HepG2 (cell line): ENCODE measurements at regions not wholly inside any gene's neighbourhood (a gene's known extent, or its start where the extent isn't known, plus 50 kb on each side); places are given as distances from the start of the nearest gene placed in this dataset.

Experiments
- ATAC-seq: fragments of 200-7000 bp; cut with Tn5 transposase; 3 replicates; pipeline ENCODE4 v1.9.1; 2020; ENCODE audit warnings: mild to moderate bottlenecking, moderate library complexity
- BruUV-seq: library from RNA; stranded (reverse); fragments of 400-500 nt; replicated peaks from 2 replicates; lab custom pipeline; 2021; lab: Mats Ljungman, UMichigan
- CTCF ChIA-PET: fragments of 300-600 bp; formaldehyde crosslinking; extraction: SDS; loops from one replicate; lab custom pipeline; 2021; ENCODE audit warnings: low total read pairs, inconsistent platforms, low intra/inter-chr PET ratio; lab: Yijun Ruan, JAX
- POLR2A ChIA-PET: fragments of 350-600 bp; sonication (Branson Sonifier 250); formaldehyde crosslinking; loops from one replicate; lab custom pipeline; 2020; ENCODE audit warnings: antibody characterized with exemption, inconsistent platforms; lab: Yijun Ruan, JAX
- DNase-seq: peaks from one replicate; pipeline ENCODE4 v3.0.0-alpha.2; 2015; ENCODE audit warnings: low spot score
- FAIRE-seq: peaks from 3 replicates; lab custom pipeline; 2011; peaks lifted over from hg19 to GRCh38; lab: Jason Lieb, UNC
- H2AFZ ChIP-seq: one replicate; pipeline ENCODE4 v1.6.1; 2011; ENCODE audit warnings: low read length, inconsistent platforms
- H3K27ac ChIP-seq: fragments of 300-600 bp; 3 replicates; pipeline ENCODE4 v1.8.0; 2011; ENCODE audit warnings: mixed run types, mild to moderate bottlenecking, mixed read lengths, low read length, inconsistent platforms; ENCODE audit not compliant: insufficient read depth; ENCODE audit errors: extremely low read length
- H3K27me3 ChIP-seq, 2 experiments: fragments of 200-600 bp in 1 of 2; 2 replicates in 1 of 2; 3 replicates in 1 of 2; pipeline versions ENCODE4 v1.6.0 to v1.8.0; 2011; ENCODE audit warnings: low read length in 2 of 2, mild to moderate bottlenecking in 2 of 2, moderate library complexity in 2 of 2, inconsistent platforms in 1 of 2; ENCODE audit not compliant: insufficient read depth in 2 of 2, control insufficient read depth in 1 of 2
- H3K36me3 ChIP-seq, 2 experiments: fragments of 200-600 bp in 1 of 2; replicated peaks in 1 of 2; 2 replicates in 1 of 2; 3 replicates in 1 of 2; pipeline versions ENCODE4 v1.5.1 to v1.8.0; 2011; ENCODE audit warnings: low read length in 2 of 2, inconsistent platforms in 1 of 2; ENCODE audit not compliant: insufficient read depth in 2 of 2, control insufficient read depth in 1 of 2
- H3K4me1 ChIP-seq: 2 replicates; pipeline ENCODE4 v1.5.1; 2012; ENCODE audit warnings: low read length, inconsistent platforms; ENCODE audit not compliant: insufficient read depth
- H3K4me2 ChIP-seq: 2 replicates; pipeline ENCODE4 v1.6.0; 2011; ENCODE audit warnings: low read depth, low read length, inconsistent platforms
- H3K4me3 ChIP-seq, 3 experiments: fragments of 200-600 bp in 1 of 3; sonication (generic), shearing (Covaris generic) in 1 of 3; replicated peaks in 1 of 3; 2 replicates each; pipeline ENCODE4 v1.5.1; 2011 to 2016; ENCODE audit warnings: low read length in 3 of 3, inconsistent platforms in 2 of 3, low read depth in 2 of 3, mild to moderate bottlenecking in 2 of 3, control low read depth in 1 of 3, mixed read lengths in 1 of 3; ENCODE audit not compliant: insufficient read depth in 1 of 3
- H3K79me2 ChIP-seq: one replicate; pipeline ENCODE4 v1.6.1; 2011; ENCODE audit warnings: low read length, inconsistent platforms; ENCODE audit not compliant: insufficient read depth
- H3K9ac ChIP-seq: 2 replicates; pipeline ENCODE4 v1.6.0; 2011; ENCODE audit warnings: mild to moderate bottlenecking, low read depth, low read length, inconsistent platforms; ENCODE audit not compliant: insufficient read depth
- H3K9me3 ChIP-seq: 2 replicates; pipeline ENCODE4 v1.5.1; 2012; ENCODE audit warnings: mild to moderate bottlenecking, low read length
- H4K20me1 ChIP-seq: 2 replicates; pipeline ENCODE4 v1.6.0; 2011; ENCODE audit warnings: inconsistent platforms, mild to moderate bottlenecking, low read length, moderate library complexity; ENCODE audit not compliant: insufficient read depth
- AKAP8 ChIP-seq: sonication (generic); formaldehyde crosslinking; IDR thresholded peaks from 2 replicates; pipeline ENCODE4 v1.5.1; 2020; ENCODE audit warnings: mild to moderate bottlenecking, missing genetic modification reagents
- ARNTL ChIP-seq: sonication (generic); formaldehyde crosslinking; IDR thresholded peaks from 2 replicates; pipeline ENCODE4 v1.4.0; 2020; ENCODE audit warnings: mild to moderate bottlenecking, missing genetic modification reagents
- MLLT10 ChIP-seq: sonication (generic); formaldehyde crosslinking; IDR thresholded peaks from 2 replicates; pipeline ENCODE4 v1.4.0; 2020; ENCODE audit warnings: missing genetic modification reagents
- MLXIP ChIP-seq: sonication (generic); formaldehyde crosslinking; IDR thresholded peaks from 2 replicates; pipeline ENCODE4 v1.9.0; 2021; ENCODE audit warnings: missing genetic modification reagents, borderline replicate concordance
- SUZ12 ChIP-seq: fragments of 150-350 bp; IDR thresholded peaks from 2 replicates; pipeline ENCODE4 v1.6.1; 2014; ENCODE audit warnings: low read depth, low read length
- ZFYVE20 ChIP-seq: sonication (generic); formaldehyde crosslinking; IDR thresholded peaks from 2 replicates; pipeline ENCODE4 v1.8.0; 2023; ENCODE audit warnings: low read depth, mild to moderate bottlenecking, moderate library complexity, missing genetic modification reagents, borderline replicate concordance
- ZNF333 ChIP-seq: sonication (generic); formaldehyde crosslinking; IDR thresholded peaks from 2 replicates; pipeline ENCODE4 v1.4.0; 2020; ENCODE audit warnings: mild to moderate bottlenecking, missing genetic modification reagents, borderline replicate concordance
- ZNF782 ChIP-seq: sonication (generic); formaldehyde crosslinking; IDR thresholded peaks from 2 replicates; pipeline ENCODE4 v1.4.0; 2020; ENCODE audit warnings: missing genetic modification reagents, mild to moderate bottlenecking, borderline replicate concordance
- WGBS: methylation state at CpG from one replicate; pipeline ENCODE4 v1.1.6; 2017; ENCODE audit warnings: low lambda C conversion rate; 5-methylcytosine and 5-hydroxymethylcytosine counted together
- in situ Hi-C: cut with HindIII; loops from 2 replicates; pipeline ENCODE4 v1.10.0; 2017; ENCODE audit warnings: low pct_unique_long_range_greater_than_20kb; ENCODE audit not compliant: extremely low pct_ligation_motif_present
- intact Hi-C: fragments of 100-400 bp; cut with micrococcal nuclease; formaldehyde crosslinking; loops from one replicate; pipeline ENCODE4 v1.10.0; 2022; ENCODE audit not compliant: unreplicated experiment
- TF ChIP-seq, protein P1 (sequence below): sonication (generic); formaldehyde crosslinking; IDR thresholded peaks from 2 replicates; pipeline ENCODE4 v1.5.1; 2020; ENCODE audit warnings: mild to moderate bottlenecking, missing genetic modification reagents, moderate library complexity
- TF ChIP-seq, protein P2 (sequence below): sonication (generic); formaldehyde crosslinking; IDR thresholded peaks from 2 replicates; pipeline ENCODE4 v1.5.0; 2020; ENCODE audit warnings: mild to moderate bottlenecking, missing genetic modification reagents
- TF ChIP-seq, protein P3 (sequence below): sonication (generic); formaldehyde crosslinking; conservative IDR thresholded peaks from 2 replicates; pipeline ENCODE4 v1.4.0; 2020; ENCODE audit warnings: missing genetic modification reagents

- Histone ChIP-seq H4K20me1 (no peaks in the 10 kb centered on the region), H2AFZ (no peak overlapping the region), H3K27me3 (no peaks in the 10 kb centered on the region), H3K4me1 (peaks cover 89% of the 10 kb centered on the region), H3K9me3 (no peaks in the 10 kb centered on the region), H3K36me3 (no peaks in the 10 kb centered on the region), H3K4me3 (no peak overlapping the region), H3K9ac (no peak overlapping the region), H3K79me2 (no peaks in the 10 kb centered on the region), H3K27ac (no peak overlapping the region), H3K4me2 (no peak overlapping the region)
- FAIRE-seq (no peak), ATAC-seq (no peak), DNase-seq (no peak)
- intact Hi-C loops (loop anchor here (5.0 to 10.0 kb wide), 4 partner anchors 52 to 340 kb away; partner anchors contain the start of gene NUDT4), in situ Hi-C loops (loop anchor here (5.0 to 25.0 kb wide), 2 partner anchors 98 to 262 kb away; partner anchors contain the start of gene NUDT4)
- POLR2A ChIA-PET: no interaction called here
- 100% methylated on average over 1 of the region's 1 CpG for WGBS
- CTCF ChIA-PET: no interaction called here
- no TSS peak for BruUV-seq
- TF ChIP-seq SUZ12 (no peak), MLLT10 (CRISPR knock-in tag) (no peak), ZNF333 (no peak), ARNTL (CRISPR knock-in tag) (no peak), ZFYVE20 (CRISPR knock-in tag) (no peak), ZNF782 (CRISPR knock-in tag) (no peak), MLXIP (no peak), AKAP8 (CRISPR knock-in tag) (no peak)
- TF ChIP-seq, protein P1, sequence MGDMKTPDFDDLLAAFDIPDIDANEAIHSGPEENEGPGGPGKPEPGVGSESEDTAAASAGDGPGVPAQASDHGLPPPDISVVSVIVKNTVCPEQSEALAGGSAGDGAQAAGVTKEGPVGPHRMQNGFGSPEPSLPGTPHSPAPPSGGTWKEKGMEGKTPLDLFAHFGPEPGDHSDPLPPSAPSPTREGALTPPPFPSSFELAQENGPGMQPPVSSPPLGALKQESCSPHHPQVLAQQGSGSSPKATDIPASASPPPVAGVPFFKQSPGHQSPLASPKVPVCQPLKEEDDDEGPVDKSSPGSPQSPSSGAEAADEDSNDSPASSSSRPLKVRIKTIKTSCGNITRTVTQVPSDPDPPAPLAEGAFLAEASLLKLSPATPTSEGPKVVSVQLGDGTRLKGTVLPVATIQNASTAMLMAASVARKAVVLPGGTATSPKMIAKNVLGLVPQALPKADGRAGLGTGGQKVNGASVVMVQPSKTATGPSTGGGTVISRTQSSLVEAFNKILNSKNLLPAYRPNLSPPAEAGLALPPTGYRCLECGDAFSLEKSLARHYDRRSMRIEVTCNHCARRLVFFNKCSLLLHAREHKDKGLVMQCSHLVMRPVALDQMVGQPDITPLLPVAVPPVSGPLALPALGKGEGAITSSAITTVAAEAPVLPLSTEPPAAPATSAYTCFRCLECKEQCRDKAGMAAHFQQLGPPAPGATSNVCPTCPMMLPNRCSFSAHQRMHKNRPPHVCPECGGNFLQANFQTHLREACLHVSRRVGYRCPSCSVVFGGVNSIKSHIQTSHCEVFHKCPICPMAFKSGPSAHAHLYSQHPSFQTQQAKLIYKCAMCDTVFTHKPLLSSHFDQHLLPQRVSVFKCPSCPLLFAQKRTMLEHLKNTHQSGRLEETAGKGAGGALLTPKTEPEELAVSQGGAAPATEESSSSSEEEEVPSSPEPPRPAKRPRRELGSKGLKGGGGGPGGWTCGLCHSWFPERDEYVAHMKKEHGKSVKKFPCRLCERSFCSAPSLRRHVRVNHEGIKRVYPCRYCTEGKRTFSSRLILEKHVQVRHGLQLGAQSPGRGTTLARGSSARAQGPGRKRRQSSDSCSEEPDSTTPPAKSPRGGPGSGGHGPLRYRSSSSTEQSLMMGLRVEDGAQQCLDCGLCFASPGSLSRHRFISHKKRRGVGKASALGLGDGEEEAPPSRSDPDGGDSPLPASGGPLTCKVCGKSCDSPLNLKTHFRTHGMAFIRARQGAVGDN (CRISPR knock-in tag): no peak
- TF ChIP-seq, protein P2, sequence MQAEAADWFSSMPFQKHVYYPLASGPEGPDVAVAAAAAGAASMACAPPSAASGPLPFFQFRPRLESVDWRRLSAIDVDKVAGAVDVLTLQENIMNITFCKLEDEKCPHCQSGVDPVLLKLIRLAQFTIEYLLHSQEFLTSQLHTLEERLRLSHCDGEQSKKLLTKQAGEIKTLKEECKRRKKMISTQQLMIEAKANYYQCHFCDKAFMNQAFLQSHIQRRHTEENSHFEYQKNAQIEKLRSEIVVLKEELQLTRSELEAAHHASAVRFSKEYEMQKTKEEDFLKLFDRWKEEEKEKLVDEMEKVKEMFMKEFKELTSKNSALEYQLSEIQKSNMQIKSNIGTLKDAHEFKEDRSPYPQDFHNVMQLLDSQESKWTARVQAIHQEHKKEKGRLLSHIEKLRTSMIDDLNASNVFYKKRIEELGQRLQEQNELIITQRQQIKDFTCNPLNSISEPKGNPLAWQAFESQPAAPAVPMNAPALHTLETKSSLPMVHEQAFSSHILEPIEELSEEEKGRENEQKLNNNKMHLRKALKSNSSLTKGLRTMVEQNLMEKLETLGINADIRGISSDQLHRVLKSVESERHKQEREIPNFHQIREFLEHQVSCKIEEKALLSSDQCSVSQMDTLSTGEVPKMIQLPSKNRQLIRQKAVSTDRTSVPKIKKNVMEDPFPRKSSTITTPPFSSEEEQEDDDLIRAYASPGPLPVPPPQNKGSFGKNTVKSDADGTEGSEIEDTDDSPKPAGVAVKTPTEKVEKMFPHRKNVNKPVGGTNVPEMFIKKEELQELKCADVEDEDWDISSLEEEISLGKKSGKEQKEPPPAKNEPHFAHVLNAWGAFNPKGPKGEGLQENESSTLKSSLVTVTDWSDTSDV (CRISPR knock-in tag): no peak
- TF ChIP-seq, protein P3, sequence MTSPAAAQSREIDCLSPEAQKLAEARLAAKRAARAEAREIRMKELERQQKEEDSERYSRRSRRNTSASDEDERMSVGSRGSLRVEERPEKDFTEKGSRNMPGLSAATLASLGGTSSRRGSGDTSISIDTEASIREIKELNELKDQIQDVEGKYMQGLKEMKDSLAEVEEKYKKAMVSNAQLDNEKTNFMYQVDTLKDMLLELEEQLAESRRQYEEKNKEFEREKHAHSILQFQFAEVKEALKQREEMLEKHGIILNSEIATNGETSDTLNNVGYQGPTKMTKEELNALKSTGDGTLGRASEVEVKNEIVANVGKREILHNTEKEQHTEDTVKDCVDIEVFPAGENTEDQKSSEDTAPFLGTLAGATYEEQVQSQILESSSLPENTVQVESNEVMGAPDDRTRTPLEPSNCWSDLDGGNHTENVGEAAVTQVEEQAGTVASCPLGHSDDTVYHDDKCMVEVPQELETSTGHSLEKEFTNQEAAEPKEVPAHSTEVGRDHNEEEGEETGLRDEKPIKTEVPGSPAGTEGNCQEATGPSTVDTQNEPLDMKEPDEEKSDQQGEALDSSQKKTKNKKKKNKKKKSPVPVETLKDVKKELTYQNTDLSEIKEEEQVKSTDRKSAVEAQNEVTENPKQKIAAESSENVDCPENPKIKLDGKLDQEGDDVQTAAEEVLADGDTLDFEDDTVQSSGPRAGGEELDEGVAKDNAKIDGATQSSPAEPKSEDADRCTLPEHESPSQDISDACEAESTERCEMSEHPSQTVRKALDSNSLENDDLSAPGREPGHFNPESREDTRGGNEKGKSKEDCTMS (CRISPR knock-in tag): no peak
Measured at GRCh38 chr12:93125126-93125525, 196.0 kb upstream of the EEA1 start.
